MM.1S (cell line): ENCODE measurements at regions not wholly inside any gene's neighbourhood (a gene's known extent, or its start where the extent isn't known, plus 50 kb on each side); places are given as distances from the start of the nearest gene placed in this dataset.

Experiments used
- DNase-seq: peaks from one replicate; pipeline ENCODE4 v3.0.0-alpha.2; 2015
- H2AFZ ChIP-seq: fragments of 300-600 bp; sonication (generic); 2 replicates; pipeline ENCODE4 v1.6.0; 2016; ENCODE audit warnings: antibody characterized with exemption, low read length
- H3F3A ChIP-seq: fragments of 300-600 bp; sonication (generic); 2 replicates; pipeline ENCODE4 v1.6.1; 2016; ENCODE audit warnings: mild to moderate bottlenecking, antibody characterized with exemption, low read length, moderate library complexity, mixed read lengths; ENCODE audit not compliant: insufficient read depth
- H3K27ac ChIP-seq: fragments of 300-600 bp; sonication (generic); 2 replicates; pipeline ENCODE4 v1.5.1; 2016; ENCODE audit warnings: mild to moderate bottlenecking, low read length
- H3K27me3 ChIP-seq: fragments of 300-600 bp; sonication (generic); replicated peaks from 2 replicates; pipeline ENCODE4 v1.6.0; 2016; ENCODE audit warnings: low read length; ENCODE audit not compliant: insufficient read depth
- H3K36me3 ChIP-seq: fragments of 300-600 bp; sonication (generic); replicated peaks from 2 replicates; pipeline ENCODE4 v1.6.1; 2016; ENCODE audit warnings: mild to moderate bottlenecking, low read length, mixed read lengths; ENCODE audit not compliant: insufficient read depth
- H3K4me1 ChIP-seq: fragments of 300-600 bp; sonication (generic); 2 replicates; pipeline ENCODE4 v1.6.1; 2016; ENCODE audit warnings: low read length, mixed read lengths
- H3K4me2 ChIP-seq: fragments of 300-600 bp; sonication (generic); 2 replicates; pipeline ENCODE4 v1.6.0; 2016; ENCODE audit warnings: low read depth, low read length
- H3K4me3 ChIP-seq: fragments of 300-600 bp; sonication (generic); 2 replicates; pipeline ENCODE4 v1.5.1; 2016; ENCODE audit warnings: low read length, mixed read lengths
- H3K79me2 ChIP-seq: fragments of 300-600 bp; sonication (generic); 2 replicates; pipeline ENCODE4 v1.6.1; 2016; ENCODE audit warnings: mixed run types, low read length, mixed read lengths
- H3K9ac ChIP-seq: fragments of 300-600 bp; sonication (generic); 2 replicates; pipeline ENCODE4 v1.6.1; 2016; ENCODE audit warnings: low read length, mixed read lengths
- H3K9me2 ChIP-seq: fragments of 300-600 bp; sonication (generic); replicated peaks from 2 replicates; pipeline ENCODE4 v1.6.1; 2016; ENCODE audit warnings: mild to moderate bottlenecking, low read length, mixed read lengths; ENCODE audit not compliant: insufficient read depth
- H3K9me3 ChIP-seq: fragments of 300-600 bp; sonication (generic); replicated peaks from 2 replicates; pipeline ENCODE4 v1.6.1; 2016; ENCODE audit warnings: mild to moderate bottlenecking, low read length, mixed read lengths; ENCODE audit not compliant: insufficient read depth
- H4K20me1 ChIP-seq: fragments of 300-600 bp; sonication (generic); 2 replicates; pipeline ENCODE4 v1.6.1; 2016; ENCODE audit warnings: mild to moderate bottlenecking, low read length, moderate library complexity, mixed read lengths; ENCODE audit not compliant: insufficient read depth
- CTCF ChIP-seq: fragments of 300-600 bp; sonication (generic); IDR thresholded peaks from 2 replicates; pipeline ENCODE4 v1.5.1; 2016; ENCODE audit warnings: antibody characterized with exemption, low read length, mixed read lengths
- EZH2 ChIP-seq: fragments of 300-600 bp; sonication (generic); optimal IDR thresholded peaks from 2 replicates; pipeline ENCODE3; 2017; ENCODE audit warnings: low read depth, mild to moderate bottlenecking, antibody characterized with exemption, low read length, mixed read lengths
- EZH2phosphoT487 ChIP-seq: fragments of 300-600 bp; sonication (generic); IDR thresholded peaks from 2 replicates; pipeline ENCODE4 v1.6.1; 2018; ENCODE audit warnings: antibody characterized with exemption, low read length

- Histone ChIP-seq H3K9ac (peak overlapping the region; percentile 14; the same call in 1 of the 2 replicates), H3K27ac (0 out of 2 replicates have a peak overlapping the region, but pooled peaks have one; percentile 5), H3K4me1 (peaks cover 45% of the 10 kb centered on the region), H2AFZ (peak overlapping the region; percentile 17; the same call in 1 of the 2 replicates), H3K36me3 (no peaks in the 10 kb centered on the region), H3K27me3 (no peaks in the 10 kb centered on the region), H3K9me3 (no peaks in the 10 kb centered on the region), H3K4me2 (peak overlapping the region; percentile 64; the same call in 1 of the 2 replicates), H3F3A (peaks cover 18% of the 10 kb centered on the region), H3K4me3 (no peak overlapping the region), H3K9me2 (no peaks in the 10 kb centered on the region), H3K79me2 (no peaks in the 10 kb centered on the region), H4K20me1 (no peaks in the 10 kb centered on the region)
- TF ChIP-seq EZH2 (no peak), EZH2phosphoT487 (no peak), CTCF (no peak)
- no peak for DNase-seq
Observed at GRCh38 chr11:111444040-111444439, 65.0 kb upstream of the POU2AF1 start.

DNA sequence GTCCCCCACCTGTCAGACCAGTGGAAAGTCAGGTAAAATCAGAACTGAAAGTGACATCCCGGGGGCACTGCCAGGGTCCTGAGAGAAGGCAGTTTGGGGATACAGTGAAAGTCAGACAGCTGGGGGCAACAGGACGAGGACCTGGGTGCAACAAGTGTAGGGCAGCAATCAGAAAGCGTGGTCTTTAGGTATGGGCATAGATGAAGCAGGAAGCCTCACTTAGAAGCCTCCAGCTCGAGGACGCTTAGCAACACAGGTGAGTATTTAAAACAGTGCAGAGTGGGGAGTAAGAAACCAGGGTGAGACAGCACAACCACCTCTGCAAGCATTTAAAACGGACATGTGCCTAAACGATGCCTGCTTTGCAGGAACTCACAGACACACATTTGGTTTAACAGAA is 64.6 kb upstream of the POU2AF1 start:
- H3K9ac ChIP-seq: peak overlapping the region; percentile 14; the same call in 1 of the 2 replicates

GRCh38 chr11:111443032-111443431 is 64.0 kb upstream of the POU2AF1 start:
- Histone ChIP-seq H2AFZ (no peak overlapping the region), H3K27me3 (no peaks in the 10 kb centered on the region), H4K20me1 (no peaks in the 10 kb centered on the region), H3K79me2 (no peaks in the 10 kb centered on the region), H3K27ac (no peak overlapping the region), H3K4me3 (no peak overlapping the region), H3K4me1 (peaks cover 54% of the 10 kb centered on the region), H3F3A (peaks cover 29% of the 10 kb centered on the region), H3K9ac (no peak overlapping the region), H3K4me2 (peak overlapping the region; percentile 64; the same call in 1 of the 2 replicates), H3K9me2 (no peaks in the 10 kb centered on the region), H3K9me3 (no peaks in the 10 kb centered on the region), H3K36me3 (no peaks in the 10 kb centered on the region)
- TF ChIP-seq EZH2 (no peak), CTCF (no peak), EZH2phosphoT487 (no peak)
- DNase-seq: no peak

More for the DNA sequence above, 64.6 kb upstream of the POU2AF1 start:
- Histone ChIP-seq H3K9me2 (no peaks in the 10 kb centered on the region), H3K4me1 (peaks cover 48% of the 10 kb centered on the region), H3K36me3 (no peaks in the 10 kb centered on the region), H3K27ac (0 out of 2 replicates have a peak overlapping the region, but pooled peaks have one; percentile 5), H3K79me2 (no peaks in the 10 kb centered on the region), H3K9me3 (no peaks in the 10 kb centered on the region), H3F3A (peaks cover 22% of the 10 kb centered on the region), H4K20me1 (no peaks in the 10 kb centered on the region), H3K4me2 (peak overlapping the region; percentile 64), H2AFZ (peak overlapping the region; percentile 17), H3K27me3 (no peaks in the 10 kb centered on the region), H3K4me3 (peak overlapping the region; percentile 11; the same call in 1 of the 2 replicates)
- DNase-seq: peak; percentile 46
- no peak for TF ChIP-seq EZH2phosphoT487
- no peak for TF ChIP-seq EZH2
- no peak for TF ChIP-seq CTCF
